GM12878 (cell line): ENCODE measurements at regions not wholly inside any gene's neighbourhood (a gene's known extent, or its start where the extent isn't known, plus 50 kb on each side); places are given as distances from the start of the nearest gene placed in this dataset.

Source experiments
- ATF7 ChIP-seq: fragments of 450-650 bp; IDR thresholded peaks from 2 replicates; pipeline ENCODE4 v1.6.1; 2016; ENCODE audit warnings: low read depth, mild to moderate bottlenecking
- BCL11A ChIP-seq: IDR thresholded peaks from 2 replicates; pipeline ENCODE4 v1.6.1; 2011; ENCODE audit warnings: low read depth, low read length
- EED ChIP-seq: sonication (generic); IDR thresholded peaks from 2 replicates; pipeline ENCODE4 v1.6.1; 2016; ENCODE audit warnings: antibody characterized with exemption, low read depth
- FOXM1 ChIP-seq: IDR thresholded peaks from 2 replicates; pipeline ENCODE4 v1.6.1; 2012; ENCODE audit warnings: low read depth, mild to moderate bottlenecking, inconsistent platforms, low read length, moderate library complexity
- IKZF2 ChIP-seq, 2 experiments: fragments of 450-650 bp; IDR thresholded peaks; 2 replicates each; pipeline ENCODE4 v1.6.1; 2017; ENCODE audit warnings: mild to moderate bottlenecking in 2 of 2, moderate library complexity in 2 of 2
- IRF4 ChIP-seq: IDR thresholded peaks from 2 replicates; pipeline ENCODE4 v1.6.1; 2011; ENCODE audit warnings: low read depth, low read length
- JUNB ChIP-seq: IDR thresholded peaks from 2 replicates; pipeline ENCODE4 v1.6.1; 2016; ENCODE audit warnings: antibody characterized with exemption, mild to moderate bottlenecking
- MEF2A ChIP-seq: IDR thresholded peaks from 2 replicates; pipeline ENCODE4 v1.6.1; 2011; ENCODE audit warnings: low read depth, mild to moderate bottlenecking, low read length, moderate library complexity; ENCODE audit not compliant: insufficient read depth
- MEF2B ChIP-seq: fragments of 450-650 bp; IDR thresholded peaks from 2 replicates; pipeline ENCODE4 v1.6.1; 2018; ENCODE audit warnings: mild to moderate bottlenecking, moderate library complexity; ENCODE audit not compliant: partially characterized antibody, poor library complexity, severe bottlenecking
- NBN ChIP-seq: fragments of 450-650 bp; IDR thresholded peaks from 2 replicates; pipeline ENCODE4 v1.6.1; 2016
- NFYB ChIP-seq: IDR thresholded peaks from 2 replicates; pipeline ENCODE4 v1.6.1; 2011; ENCODE audit warnings: low read depth, mild to moderate bottlenecking, low read length, improper control_type of control experiment, moderate library complexity; ENCODE audit not compliant: insufficient read depth
- NR2C1 ChIP-seq: fragments of 450-650 bp; IDR thresholded peaks from 2 replicates; pipeline ENCODE4 v1.6.1; 2017; ENCODE audit warnings: antibody characterized with exemption, mild to moderate bottlenecking, moderate library complexity
- POLR2AphosphoS2 ChIP-seq: IDR thresholded peaks from 2 replicates; pipeline ENCODE4 v1.6.1; 2011; ENCODE audit warnings: low read depth, mild to moderate bottlenecking, low read length, improper control_type of control experiment, moderate library complexity
- RFX5 ChIP-seq: IDR thresholded peaks from 2 replicates; pipeline ENCODE4 v1.6.1; 2011; ENCODE audit warnings: low read depth, low read length, improper control_type of control experiment
- RUNX3 ChIP-seq: IDR thresholded peaks from 2 replicates; pipeline ENCODE4 v1.6.1; 2012; ENCODE audit warnings: low read length, inconsistent platforms
- SIN3A ChIP-seq: IDR thresholded peaks from 2 replicates; pipeline ENCODE4 v1.6.1; 2012; ENCODE audit warnings: low read depth, low read length, improper control_type of control experiment
- SMARCA5 ChIP-seq: fragments of 450-650 bp; IDR thresholded peaks from 2 replicates; pipeline ENCODE4 v1.6.1; 2017; ENCODE audit warnings: mild to moderate bottlenecking
- SRF ChIP-seq, 2 experiments: IDR thresholded peaks; 2 replicates each; pipeline ENCODE4 v1.6.1; 2011; ENCODE audit warnings: low read depth in 2 of 2, low read length in 2 of 2, mild to moderate bottlenecking in 1 of 2, moderate library complexity in 1 of 2
- TF ChIP-seq, protein P1 (sequence below): IDR thresholded peaks from 2 replicates; pipeline ENCODE4 v1.6.1; 2011; ENCODE audit warnings: low read depth, mild to moderate bottlenecking, low read length, moderate library complexity, borderline replicate concordance; ENCODE audit errors: extremely low read depth
- TF ChIP-seq, protein P2 (sequence below): fragments of 450-650 bp; IDR thresholded peaks from 2 replicates; pipeline ENCODE4 v1.6.1; 2017; ENCODE audit warnings: antibody characterized with exemption, mild to moderate bottlenecking, moderate library complexity
- TF ChIP-seq, protein P3 (sequence below): fragments of 450-650 bp; IDR thresholded peaks from 2 replicates; pipeline ENCODE4 v1.6.1; 2017; ENCODE audit warnings: mild to moderate bottlenecking, moderate library complexity
- TF ChIP-seq, protein P4 (sequence below): fragments of 450-650 bp; IDR thresholded peaks from 2 replicates; pipeline ENCODE4 v1.6.1; 2017; ENCODE audit warnings: borderline replicate concordance
- TF ChIP-seq, protein P5 (sequence below): IDR thresholded peaks from 2 replicates; pipeline ENCODE4 v1.6.1; 2012; ENCODE audit warnings: low read length, inconsistent platforms

DNA sequence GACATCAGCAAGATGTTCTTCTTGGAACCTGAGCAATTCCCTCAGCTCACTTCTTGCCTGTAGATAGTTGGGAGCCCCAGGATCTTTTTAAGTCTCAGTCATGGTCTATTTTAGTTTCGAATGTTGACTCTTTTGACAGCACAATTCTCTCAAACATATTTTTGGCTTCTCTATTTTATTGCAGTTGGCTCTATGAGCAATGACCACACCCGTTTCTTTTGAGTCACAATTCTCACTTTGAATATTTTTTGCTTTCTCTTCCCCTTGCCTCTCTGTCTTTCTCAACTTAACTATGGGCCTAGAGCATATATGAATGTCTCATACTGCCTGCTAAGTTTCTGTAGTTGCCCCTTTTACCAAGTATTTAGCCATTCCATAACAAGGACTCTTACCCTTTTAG is 222.8 kb downstream of the PTN start (continued):
- TF ChIP-seq MEF2A: peak; percentile 55; the same call in 1 of the 2 replicates
- TF ChIP-seq IKZF2 (IDR thresholded peaks at IDR 0.05): peak; percentile 49 to 58; a peak in 2 of 4 replicates
- TF ChIP-seq BCL11A: 0 out of 2 replicates have a peak, but pooled peaks have one; percentile 14
- TF ChIP-seq, protein P1, sequence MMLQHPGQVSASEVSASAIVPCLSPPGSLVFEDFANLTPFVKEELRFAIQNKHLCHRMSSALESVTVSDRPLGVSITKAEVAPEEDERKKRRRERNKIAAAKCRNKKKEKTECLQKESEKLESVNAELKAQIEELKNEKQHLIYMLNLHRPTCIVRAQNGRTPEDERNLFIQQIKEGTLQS: no peak
- TF ChIP-seq IRF4: 0 out of 2 replicates have a peak, but pooled peaks have one; percentile 45
- no peak for TF ChIP-seq NFYB
- TF ChIP-seq NR2C1: no peak
- no peak for TF ChIP-seq RFX5
- TF ChIP-seq SMARCA5: no peak
- TF ChIP-seq, protein P2, sequence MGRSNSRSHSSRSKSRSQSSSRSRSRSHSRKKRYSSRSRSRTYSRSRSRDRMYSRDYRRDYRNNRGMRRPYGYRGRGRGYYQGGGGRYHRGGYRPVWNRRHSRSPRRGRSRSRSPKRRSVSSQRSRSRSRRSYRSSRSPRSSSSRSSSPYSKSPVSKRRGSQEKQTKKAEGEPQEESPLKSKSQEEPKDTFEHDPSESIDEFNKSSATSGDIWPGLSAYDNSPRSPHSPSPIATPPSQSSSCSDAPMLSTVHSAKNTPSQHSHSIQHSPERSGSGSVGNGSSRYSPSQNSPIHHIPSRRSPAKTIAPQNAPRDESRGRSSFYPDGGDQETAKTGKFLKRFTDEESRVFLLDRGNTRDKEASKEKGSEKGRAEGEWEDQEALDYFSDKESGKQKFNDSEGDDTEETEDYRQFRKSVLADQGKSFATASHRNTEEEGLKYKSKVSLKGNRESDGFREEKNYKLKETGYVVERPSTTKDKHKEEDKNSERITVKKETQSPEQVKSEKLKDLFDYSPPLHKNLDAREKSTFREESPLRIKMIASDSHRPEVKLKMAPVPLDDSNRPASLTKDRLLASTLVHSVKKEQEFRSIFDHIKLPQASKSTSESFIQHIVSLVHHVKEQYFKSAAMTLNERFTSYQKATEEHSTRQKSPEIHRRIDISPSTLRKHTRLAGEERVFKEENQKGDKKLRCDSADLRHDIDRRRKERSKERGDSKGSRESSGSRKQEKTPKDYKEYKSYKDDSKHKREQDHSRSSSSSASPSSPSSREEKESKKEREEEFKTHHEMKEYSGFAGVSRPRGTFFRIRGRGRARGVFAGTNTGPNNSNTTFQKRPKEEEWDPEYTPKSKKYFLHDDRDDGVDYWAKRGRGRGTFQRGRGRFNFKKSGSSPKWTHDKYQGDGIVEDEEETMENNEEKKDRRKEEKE: no peak
- no peak for TF ChIP-seq NBN
- peak; percentile 53; the same call in 1 of the 2 replicates for TF ChIP-seq ATF7
- TF ChIP-seq RUNX3: peak; percentile 82
- peak; percentile 51 for TF ChIP-seq EED
- peak; percentile 98 for TF ChIP-seq JUNB
- TF ChIP-seq, protein P3, sequence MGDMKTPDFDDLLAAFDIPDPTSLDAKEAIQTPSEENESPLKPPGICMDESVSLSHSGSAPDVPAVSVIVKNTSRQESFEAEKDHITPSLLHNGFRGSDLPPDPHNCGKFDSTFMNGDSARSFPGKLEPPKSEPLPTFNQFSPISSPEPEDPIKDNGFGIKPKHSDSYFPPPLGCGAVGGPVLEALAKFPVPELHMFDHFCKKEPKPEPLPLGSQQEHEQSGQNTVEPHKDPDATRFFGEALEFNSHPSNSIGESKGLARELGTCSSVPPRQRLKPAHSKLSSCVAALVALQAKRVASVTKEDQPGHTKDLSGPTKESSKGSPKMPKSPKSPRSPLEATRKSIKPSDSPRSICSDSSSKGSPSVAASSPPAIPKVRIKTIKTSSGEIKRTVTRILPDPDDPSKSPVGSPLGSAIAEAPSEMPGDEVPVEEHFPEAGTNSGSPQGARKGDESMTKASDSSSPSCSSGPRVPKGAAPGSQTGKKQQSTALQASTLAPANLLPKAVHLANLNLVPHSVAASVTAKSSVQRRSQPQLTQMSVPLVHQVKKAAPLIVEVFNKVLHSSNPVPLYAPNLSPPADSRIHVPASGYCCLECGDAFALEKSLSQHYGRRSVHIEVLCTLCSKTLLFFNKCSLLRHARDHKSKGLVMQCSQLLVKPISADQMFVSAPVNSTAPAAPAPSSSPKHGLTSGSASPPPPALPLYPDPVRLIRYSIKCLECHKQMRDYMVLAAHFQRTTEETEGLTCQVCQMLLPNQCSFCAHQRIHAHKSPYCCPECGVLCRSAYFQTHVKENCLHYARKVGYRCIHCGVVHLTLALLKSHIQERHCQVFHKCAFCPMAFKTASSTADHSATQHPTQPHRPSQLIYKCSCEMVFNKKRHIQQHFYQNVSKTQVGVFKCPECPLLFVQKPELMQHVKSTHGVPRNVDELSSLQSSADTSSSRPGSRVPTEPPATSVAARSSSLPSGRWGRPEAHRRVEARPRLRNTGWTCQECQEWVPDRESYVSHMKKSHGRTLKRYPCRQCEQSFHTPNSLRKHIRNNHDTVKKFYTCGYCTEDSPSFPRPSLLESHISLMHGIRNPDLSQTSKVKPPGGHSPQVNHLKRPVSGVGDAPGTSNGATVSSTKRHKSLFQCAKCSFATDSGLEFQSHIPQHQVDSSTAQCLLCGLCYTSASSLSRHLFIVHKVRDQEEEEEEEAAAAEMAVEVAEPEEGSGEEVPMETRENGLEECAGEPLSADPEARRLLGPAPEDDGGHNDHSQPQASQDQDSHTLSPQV: no peak
- TF ChIP-seq SRF (IDR thresholded peaks at IDR 0.05; ENCODE audit: low read depth in 2 of 2, low read length in 2 of 2): peak in 1 of 2 experiments; percentile 54; a peak in 1 of 4 replicates
- TF ChIP-seq, protein P4, sequence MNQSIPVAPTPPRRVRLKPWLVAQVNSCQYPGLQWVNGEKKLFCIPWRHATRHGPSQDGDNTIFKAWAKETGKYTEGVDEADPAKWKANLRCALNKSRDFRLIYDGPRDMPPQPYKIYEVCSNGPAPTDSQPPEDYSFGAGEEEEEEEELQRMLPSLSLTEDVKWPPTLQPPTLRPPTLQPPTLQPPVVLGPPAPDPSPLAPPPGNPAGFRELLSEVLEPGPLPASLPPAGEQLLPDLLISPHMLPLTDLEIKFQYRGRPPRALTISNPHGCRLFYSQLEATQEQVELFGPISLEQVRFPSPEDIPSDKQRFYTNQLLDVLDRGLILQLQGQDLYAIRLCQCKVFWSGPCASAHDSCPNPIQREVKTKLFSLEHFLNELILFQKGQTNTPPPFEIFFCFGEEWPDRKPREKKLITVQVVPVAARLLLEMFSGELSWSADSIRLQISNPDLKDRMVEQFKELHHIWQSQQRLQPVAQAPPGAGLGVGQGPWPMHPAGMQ: no peak
- TF ChIP-seq, protein P5, sequence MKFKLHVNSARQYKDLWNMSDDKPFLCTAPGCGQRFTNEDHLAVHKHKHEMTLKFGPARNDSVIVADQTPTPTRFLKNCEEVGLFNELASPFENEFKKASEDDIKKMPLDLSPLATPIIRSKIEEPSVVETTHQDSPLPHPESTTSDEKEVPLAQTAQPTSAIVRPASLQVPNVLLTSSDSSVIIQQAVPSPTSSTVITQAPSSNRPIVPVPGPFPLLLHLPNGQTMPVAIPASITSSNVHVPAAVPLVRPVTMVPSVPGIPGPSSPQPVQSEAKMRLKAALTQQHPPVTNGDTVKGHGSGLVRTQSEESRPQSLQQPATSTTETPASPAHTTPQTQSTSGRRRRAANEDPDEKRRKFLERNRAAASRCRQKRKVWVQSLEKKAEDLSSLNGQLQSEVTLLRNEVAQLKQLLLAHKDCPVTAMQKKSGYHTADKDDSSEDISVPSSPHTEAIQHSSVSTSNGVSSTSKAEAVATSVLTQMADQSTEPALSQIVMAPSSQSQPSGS: peak; percentile 58; the same call in 1 of the 2 replicates
- no peak for TF ChIP-seq SIN3A
- TF ChIP-seq FOXM1: peak; percentile 61; the same call in 1 of the 2 replicates
- no peak for TF ChIP-seq POLR2AphosphoS2
- peak; percentile 34 for TF ChIP-seq MEF2B
